ENCODE measurements at regions not wholly inside any gene's neighbourhood (a gene's known extent, or its start where the extent isn't known, plus 50 kb on each side); places are given as distances from the start of the nearest gene placed in this dataset.
"Not testable (repeated sequence)": the region's sequence is repeated elsewhere in the genome, so short reads cannot be mapped to it uniquely, and the experiment has no call there.

GRCh38 chr3:87120881-87121280, 106.2 kb upstream of the CHMP2B start:
- no peak for DNase-seq (ENCODE audit: extremely low read depth, low read depth)
- TF ChIP-seq, protein P1, sequence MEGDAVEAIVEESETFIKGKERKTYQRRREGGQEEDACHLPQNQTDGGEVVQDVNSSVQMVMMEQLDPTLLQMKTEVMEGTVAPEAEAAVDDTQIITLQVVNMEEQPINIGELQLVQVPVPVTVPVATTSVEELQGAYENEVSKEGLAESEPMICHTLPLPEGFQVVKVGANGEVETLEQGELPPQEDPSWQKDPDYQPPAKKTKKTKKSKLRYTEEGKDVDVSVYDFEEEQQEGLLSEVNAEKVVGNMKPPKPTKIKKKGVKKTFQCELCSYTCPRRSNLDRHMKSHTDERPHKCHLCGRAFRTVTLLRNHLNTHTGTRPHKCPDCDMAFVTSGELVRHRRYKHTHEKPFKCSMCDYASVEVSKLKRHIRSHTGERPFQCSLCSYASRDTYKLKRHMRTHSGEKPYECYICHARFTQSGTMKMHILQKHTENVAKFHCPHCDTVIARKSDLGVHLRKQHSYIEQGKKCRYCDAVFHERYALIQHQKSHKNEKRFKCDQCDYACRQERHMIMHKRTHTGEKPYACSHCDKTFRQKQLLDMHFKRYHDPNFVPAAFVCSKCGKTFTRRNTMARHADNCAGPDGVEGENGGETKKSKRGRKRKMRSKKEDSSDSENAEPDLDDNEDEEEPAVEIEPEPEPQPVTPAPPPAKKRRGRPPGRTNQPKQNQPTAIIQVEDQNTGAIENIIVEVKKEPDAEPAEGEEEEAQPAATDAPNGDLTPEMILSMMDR (IDR thresholded peaks at IDR 0.05; ENCODE audit: low read depth, low read length), result no peak

DNA sequence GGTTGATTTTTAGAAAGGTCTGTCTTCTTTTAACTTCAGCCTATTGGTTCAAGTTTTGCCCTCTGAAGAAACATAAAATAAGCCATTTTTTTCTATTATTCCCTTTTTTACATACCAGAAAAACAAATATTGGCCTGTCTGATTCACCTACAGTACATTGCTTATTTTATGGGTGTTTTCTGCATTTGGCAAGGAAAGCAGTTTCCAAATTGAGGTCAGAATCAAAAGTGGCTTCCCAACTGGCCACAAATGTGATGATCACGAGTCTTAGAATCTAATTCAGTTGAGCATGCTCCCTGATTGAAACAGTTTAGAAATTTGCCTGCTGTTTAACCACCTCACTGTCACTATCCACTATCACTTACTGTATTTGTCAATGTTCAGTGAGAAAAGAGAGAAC, 106.9 kb upstream of the CHMP2B start:
- TF ChIP-seq, protein P1 (IDR thresholded peaks at IDR 0.05; ENCODE audit: low read depth, low read length), result no peak

GRCh38 chr3:87109465-87109864, 117.6 kb upstream of the CHMP2B start:
- TF ChIP-seq, protein P1 (IDR thresholded peaks at IDR 0.05; ENCODE audit: low read depth, low read length), result no peak

More for the DNA sequence above, 106.9 kb upstream of the CHMP2B start:
- no peak for DNase-seq (ENCODE audit: extremely low read depth, low read depth)

DNA sequence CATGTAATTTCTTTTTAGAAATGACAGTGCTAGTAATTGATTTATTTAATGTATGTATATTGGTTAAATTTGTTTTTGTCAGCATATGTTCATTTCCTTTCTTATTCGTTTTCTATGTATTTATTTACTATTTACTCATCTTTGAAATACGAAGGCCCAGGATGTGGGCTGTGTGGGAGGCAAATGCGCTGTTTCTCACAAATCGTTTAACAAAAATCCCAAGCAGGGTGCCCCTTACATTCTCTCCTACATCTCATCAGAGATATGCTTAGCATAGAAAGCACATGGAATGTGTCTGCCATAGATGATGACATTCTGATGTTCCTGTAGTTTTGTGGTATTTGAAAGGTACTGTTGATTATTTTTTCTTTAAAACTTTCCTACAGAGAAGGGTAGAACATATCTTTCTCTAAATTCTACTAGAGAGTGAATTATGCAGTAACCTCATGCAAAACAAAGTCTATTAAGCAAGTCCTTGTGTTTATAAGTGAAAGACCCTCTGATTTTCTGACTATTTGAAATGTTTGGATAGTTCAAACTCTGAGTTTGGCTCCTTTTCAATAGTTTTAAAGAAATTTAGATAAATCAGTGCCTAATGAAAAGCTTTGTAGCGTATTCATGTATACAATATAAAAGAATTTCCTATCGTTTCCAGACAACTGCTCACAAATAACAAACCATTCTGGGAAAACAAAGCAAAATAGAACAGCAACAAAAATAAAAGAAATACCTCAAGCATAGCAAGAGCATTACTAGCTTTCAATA, 111.1 kb upstream of the VGLL3 start:
- TF ChIP-seq, protein P1 (IDR thresholded peaks at IDR 0.05; ENCODE audit: low read depth, low read length), result no peak
- no peak for DNase-seq (ENCODE audit: extremely low read depth, low read depth)

More at GRCh38 chr3:87109465-87109864, 117.6 kb upstream of the CHMP2B start:
- DNase-seq (ENCODE audit: extremely low read depth, low read depth), result no peak

- not testable (repeated sequence) for DNase-seq (ENCODE audit: extremely low read depth, low read depth)
Observed at GRCh38 chr3:87097733-87098132, 106.8 kb upstream of the VGLL3 start.

DNA sequence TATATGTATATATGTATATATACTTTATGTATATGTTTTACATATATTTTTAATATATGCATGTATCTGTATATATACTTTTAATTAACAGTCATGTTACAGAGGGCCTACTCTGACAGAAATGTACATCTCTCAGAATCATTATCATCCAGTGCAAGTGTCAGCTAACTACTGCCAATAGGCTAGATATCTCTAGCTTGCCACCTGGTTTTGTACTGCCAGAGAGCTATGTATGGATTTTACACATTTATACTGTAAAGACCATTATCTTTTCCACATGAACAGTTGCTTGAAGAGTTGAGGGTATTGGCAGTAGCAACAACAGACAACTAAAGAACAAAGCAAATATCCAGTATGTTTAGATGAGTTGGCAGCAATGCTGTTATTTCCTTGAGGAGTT, 99.7 kb upstream of the VGLL3 start:
- DNase-seq (ENCODE audit: extremely low read depth, low read depth), result no peak
- TF ChIP-seq, protein P1 (IDR thresholded peaks at IDR 0.05; ENCODE audit: low read depth, low read length), result no peak

DNA sequence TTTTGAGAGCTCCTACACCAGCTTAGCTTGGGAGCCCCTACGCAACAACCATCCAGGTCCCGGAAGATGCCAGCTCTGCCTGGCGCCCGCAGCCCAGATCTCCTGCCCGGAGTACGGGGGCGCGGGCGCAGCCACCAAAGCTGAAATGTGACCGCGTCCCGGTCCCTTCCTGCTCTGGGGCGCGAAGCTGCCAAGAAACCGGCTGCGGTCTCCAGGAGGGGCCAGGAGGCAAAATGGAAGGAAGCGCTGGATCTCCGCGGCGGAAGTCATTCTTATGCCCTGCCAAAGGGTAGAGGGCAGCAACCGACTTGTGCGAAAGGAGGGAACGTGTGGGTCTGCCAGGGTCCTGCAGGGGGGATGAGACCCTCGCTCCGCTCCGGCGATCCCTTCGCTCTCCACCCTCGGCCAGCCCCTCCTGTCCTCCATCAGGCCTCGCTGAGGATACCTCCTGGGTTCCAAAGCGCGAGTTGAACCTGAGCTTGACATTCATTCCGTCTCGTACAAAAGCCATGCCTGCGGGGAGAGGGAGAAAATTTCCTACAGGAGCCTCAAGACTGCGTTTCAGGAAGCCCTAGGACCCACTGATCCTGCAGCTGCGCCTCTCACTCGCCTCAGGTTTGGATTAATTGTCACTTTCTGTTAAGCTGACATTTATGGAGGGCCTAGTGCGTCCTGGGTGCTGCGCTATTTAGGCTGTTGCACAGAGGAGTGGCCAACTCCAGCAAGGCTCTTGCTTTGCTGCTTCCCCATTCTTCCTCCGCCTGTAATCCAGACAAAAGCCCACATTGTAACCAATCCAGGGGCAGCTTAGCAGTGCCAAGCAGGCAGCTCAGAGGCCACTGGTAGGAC, 98.3 kb upstream of the VGLL3 start:
- DNase-seq (ENCODE audit: extremely low read depth, low read depth), result peak; percentile 81
- TF ChIP-seq, protein P1 (IDR thresholded peaks at IDR 0.05; ENCODE audit: low read depth, low read length), result no peak

All from AG09319 (cell line).